Esophagus squamous epithelium (tissue), 4 donors: ENCODE measurements at regions not wholly inside any gene's neighbourhood (a gene's known extent, or its start where the extent isn't known, plus 50 kb on each side); places are given as distances from the start of the nearest gene placed in this dataset.

Source experiments
- POLR2A ChIP-seq, 4 donors: fragments of 450-650 bp; IDR thresholded peaks; one replicate each; pipeline ENCODE4 v1.6.1; 2017; ENCODE audit warnings: antibody characterized with exemption in 4 of 4, mild to moderate bottlenecking in 4 of 4, moderate library complexity in 3 of 4
- TF ChIP-seq, protein P1 (sequence below), 6 experiments: fragments of 450-650 bp in 4 of 6; fragments of 200-600 bp in 2 of 6; sonication (generic) in 2 of 6; IDR thresholded peaks; one replicate each; pipeline ENCODE4 v1.5.1; 2016 to 2019; ENCODE audit warnings: antibody characterized with exemption in 6 of 6, mild to moderate bottlenecking in 4 of 6, moderate library complexity in 4 of 6

DNA sequence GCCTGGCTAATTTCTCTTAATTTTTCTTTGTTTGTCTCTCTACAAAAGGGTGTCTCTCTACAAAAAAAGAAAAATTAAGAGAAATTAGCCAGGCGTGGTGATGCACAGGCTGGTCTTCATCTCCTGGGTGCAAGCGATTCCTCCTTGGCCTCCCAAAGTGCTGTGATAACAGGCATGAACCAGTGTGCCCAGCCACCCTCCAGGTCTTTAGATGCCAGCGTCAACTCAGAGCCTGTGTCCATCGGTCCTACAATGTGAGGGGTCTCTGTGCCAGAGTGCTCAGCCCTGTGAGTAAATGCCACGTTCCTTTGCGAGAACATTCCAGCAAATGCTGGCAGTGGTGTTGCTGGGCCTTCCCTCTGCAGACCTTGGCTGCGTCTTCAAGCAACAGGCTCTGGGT is 62.7 kb downstream of the IGF2 start:
- TF ChIP-seq, protein P1, sequence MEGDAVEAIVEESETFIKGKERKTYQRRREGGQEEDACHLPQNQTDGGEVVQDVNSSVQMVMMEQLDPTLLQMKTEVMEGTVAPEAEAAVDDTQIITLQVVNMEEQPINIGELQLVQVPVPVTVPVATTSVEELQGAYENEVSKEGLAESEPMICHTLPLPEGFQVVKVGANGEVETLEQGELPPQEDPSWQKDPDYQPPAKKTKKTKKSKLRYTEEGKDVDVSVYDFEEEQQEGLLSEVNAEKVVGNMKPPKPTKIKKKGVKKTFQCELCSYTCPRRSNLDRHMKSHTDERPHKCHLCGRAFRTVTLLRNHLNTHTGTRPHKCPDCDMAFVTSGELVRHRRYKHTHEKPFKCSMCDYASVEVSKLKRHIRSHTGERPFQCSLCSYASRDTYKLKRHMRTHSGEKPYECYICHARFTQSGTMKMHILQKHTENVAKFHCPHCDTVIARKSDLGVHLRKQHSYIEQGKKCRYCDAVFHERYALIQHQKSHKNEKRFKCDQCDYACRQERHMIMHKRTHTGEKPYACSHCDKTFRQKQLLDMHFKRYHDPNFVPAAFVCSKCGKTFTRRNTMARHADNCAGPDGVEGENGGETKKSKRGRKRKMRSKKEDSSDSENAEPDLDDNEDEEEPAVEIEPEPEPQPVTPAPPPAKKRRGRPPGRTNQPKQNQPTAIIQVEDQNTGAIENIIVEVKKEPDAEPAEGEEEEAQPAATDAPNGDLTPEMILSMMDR (IDR thresholded peaks at IDR 0.05): no peak
- TF ChIP-seq POLR2A (IDR thresholded peaks at IDR 0.05): no peak
